Fibroblast of skin of scalp (primary cell): ENCODE measurements at regions not wholly inside any gene's neighbourhood (a gene's known extent, or its start where the extent isn't known, plus 50 kb on each side); places are given as distances from the start of the nearest gene placed in this dataset.
A peak's percentile ranks its signal among the peaks of the same experiment; 100 is the strongest.

ENCODE experiments used
- DNase-seq: peaks from one replicate; pipeline ENCODE4 v3.0.0-alpha.2; 2013

DNA sequence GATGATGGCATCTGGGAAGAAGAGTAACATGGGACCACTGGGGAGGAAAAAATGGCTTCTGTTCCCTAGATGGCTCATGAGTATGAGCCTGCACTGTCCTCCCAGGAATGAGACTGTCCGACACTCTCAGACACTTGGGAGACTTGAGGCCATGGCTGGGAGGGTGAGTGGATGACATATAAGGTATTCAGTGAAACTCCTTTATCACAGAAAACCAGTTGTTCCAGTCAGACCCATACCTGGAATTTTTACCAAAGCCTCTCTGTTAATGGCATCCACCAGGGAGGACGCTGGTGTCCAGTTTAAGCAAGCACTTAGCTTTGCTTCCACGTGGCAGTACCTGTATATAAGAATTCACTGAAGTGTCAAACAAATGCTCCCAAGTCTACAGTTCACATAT lies 116.7 kb upstream of the C10orf90 start:
- no peak for DNase-seq

DNA sequence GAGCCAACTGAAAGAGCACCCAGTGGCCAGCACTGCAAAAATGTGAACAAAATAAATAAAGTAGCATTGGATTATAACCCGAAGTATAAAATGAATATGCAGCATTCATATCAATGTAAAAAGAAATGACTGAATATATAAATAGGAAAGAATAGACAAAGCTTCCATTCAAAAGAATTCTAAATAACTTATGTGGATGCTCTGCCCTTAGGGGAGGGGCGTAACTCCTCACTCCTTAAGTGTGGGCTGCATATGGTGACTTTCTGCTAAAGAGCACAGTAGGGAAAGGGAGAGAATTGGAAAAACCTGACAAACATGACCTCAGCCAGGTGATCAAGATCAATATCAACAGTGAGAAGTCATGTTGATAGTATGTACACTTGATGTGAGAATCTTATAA lies 109.9 kb upstream of the DOCK1 start:
- no peak for DNase-seq

DNA sequence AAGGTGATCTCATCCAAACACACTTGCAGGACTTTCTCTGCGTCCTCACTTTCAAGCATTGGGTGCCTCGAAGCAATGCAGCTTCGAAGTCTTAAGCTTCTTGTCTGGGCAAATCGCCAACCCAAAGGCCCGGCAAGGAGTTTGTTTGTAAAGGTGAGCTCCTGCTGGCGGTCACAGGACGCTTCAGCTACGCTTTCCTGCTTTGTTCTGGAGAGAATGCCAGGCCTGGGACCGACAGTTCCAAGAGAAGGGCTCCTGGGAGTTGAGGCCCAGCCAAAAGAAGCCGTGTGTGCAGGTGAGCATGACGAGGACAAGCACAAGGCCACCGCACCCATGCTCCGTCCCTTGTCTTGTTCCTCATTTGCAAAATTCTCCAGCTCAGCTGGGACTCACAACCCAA lies 106.6 kb upstream of the DOCK1 start:
- DNase-seq: no peak

DNA sequence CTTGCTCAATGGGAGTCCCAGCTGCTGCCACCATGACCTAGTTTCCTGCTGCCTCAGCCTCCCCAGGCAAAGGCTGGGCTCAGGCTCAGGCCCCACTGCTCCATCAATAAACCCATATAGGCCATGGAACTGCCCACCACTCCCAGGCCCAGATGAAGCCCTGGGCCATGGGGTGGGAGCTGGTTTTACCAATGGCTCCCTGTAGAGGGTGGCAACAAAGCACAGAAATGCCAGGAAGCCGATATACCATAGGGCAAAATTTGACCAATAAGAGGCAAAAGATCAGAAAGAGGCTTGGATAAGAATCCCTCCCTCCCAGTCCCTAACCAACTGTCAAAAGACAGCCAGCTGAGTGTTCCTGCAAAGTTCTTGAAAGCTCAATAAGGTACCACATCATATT lies 101.8 kb upstream of the DOCK1 start:
- no peak for DNase-seq

DNA sequence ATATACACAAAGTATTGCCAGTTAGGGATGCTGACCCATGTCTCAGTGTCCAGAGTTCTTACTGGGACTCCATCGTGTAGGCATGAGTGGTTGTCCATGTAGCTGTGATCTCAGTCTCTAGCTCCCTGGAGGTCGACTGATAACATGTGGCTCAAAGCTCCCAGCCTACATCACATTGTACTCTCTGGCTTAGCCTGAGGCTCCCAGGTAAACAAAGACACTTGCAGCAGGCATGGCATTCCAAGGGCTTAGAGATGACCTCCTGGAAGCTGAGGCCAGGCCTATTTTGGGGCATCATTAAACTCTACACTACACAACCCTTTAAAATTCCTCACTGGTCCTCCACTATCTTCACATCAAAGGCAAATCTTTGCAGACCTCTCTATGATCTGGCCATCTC lies 100.8 kb upstream of the DOCK1 start:
- DNase-seq: no peak

DNA sequence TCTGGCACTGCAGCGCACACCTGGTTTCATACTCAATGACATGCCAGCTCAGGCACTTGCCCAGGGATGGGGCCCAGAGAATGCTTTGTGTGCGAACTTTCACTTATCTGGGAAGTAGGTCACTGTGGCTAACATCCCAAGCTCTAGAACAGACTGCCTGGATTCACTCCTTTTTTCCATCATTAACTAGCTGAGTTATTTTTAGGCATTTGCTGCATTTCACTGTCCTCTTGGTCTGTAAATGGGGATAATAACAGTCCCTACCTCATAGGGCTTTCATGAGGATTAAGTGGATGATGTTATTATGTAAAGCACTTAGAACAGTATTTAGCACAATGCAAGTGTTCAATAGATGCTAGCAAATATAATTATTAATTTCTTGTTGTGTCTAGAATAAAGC lies 98.7 kb upstream of the DOCK1 start:
- no peak for DNase-seq

DNA sequence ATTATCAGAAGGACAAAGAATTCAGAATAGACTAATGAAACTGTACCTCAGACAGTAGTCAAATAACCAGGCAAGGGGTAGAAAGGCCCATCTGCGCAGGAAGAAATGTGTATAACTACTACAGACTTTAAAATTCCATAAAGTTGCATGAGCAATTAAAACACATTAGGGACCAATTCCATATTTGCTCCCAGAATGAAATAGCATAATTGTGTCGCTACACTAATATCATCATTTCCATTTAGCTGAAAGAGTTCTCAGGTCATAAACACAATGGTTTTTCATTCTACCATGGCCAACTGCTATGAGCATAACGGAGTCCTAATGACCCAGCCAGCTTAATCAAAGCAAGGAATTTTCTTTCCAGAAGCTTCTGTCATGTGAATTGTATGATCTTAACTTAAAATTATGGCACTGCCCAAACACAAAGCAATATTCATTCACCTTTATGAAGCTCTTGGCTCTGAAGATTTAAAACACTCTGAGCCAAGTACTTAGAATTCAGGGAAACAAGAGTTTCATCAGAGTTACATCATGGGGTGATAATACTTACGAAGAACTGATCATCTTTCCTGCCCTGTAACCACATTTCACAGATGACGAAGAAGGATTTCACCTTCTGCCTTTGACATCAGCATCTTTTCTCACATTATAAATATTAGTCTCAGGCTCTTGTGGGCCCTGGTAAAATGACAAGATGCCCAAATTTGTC lies 98.1 kb upstream of the DOCK1 start:
- DNase-seq: no peak

DNA sequence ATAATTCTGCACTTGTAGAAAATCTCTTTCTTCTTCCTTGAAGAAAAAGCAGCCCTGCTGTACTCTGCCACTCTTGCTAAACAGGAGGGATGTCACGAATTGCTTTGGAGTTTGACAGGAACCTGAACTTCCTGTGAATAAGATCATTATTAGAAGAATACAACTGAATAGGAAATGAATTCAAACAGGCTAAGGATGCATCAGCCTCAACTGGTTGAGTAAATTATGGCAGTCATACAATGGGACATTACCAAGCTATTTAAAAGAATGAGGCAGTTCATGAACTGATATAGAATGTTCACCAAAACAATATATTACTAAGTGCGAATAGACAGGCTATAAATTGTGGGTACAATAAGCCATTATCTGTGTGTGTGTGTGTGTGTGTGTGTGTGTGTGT lies 97.1 kb upstream of the DOCK1 start:
- no peak for DNase-seq

DNA sequence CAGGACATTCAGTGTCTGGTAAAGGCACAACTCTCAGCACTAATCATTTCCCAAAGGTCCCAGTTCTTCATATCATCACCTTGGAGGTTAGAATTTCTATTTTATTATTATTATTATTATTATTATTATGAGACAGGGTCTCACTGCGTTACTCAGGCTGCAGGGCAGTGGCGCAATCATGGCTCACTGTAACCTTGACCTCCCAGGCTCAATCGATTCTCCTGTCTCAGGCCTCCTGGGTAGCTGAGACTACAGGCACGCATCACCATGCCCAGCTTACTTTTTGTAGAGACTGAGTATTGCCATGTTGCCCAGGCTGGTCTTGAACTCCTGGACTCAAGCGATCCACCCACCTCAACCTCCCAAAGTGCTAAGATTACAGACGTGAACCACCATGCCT lies 91.8 kb upstream of the DOCK1 start:
- DNase-seq: no peak

DNA sequence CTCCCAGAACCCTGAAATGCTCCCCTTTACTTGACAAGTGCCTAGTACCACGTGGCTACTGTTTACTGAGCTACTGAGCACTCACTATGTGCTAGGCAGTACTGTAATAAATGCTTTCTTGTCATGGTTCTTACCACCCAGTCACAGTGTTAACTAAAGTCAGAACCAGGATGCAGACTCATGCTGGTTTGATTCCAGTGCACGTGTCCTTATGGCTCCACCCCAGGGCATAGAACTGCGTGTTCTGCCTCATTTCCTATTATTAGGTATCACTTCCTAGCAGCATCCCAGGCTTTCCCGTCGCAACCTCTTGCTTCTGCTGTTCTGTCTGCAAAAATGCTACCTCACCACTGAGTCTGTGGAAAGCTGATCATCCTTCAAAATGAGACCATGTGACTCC lies 71.7 kb upstream of the DOCK1 start:
- no peak for DNase-seq

DNA sequence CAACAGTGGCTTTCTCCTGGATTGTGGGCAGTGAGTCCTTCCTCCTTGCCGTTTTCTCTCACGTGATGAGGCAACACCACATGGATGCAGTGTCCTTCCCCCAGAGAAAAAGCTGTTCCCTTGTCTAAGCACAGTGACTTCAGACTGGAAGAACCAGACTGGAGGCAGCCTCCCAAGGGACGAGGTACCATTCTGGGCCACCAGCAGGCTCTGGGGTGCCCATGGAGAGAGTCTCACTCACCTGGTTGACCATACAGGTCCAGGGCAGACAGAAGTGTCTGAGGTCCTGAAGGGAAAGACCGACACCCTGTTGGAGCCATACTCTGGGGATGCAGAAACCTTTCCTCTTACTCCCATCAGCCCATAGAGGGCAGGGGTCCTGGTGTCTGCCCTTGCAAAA lies 69.2 kb upstream of the DOCK1 start:
- no peak for DNase-seq

DNA sequence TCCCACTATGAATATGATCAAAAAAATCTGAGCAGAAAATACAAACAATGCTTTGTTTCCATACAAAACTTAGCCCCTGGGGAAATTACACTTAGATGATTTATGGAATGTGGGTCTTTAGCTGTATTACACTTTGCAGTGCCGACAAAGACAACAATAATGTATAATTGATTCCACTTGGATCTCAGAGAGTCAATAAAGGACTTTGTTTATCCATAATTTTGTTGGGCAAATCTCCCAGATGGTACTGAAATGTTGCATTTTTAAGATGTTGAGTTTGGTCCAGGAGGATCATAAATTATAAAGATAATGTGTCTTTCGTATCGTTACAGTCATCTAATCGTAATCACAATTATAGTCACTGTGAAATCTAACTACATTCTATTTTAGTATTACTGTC lies 66.9 kb upstream of the DOCK1 start:
- peak; percentile 23 for DNase-seq

DNA sequence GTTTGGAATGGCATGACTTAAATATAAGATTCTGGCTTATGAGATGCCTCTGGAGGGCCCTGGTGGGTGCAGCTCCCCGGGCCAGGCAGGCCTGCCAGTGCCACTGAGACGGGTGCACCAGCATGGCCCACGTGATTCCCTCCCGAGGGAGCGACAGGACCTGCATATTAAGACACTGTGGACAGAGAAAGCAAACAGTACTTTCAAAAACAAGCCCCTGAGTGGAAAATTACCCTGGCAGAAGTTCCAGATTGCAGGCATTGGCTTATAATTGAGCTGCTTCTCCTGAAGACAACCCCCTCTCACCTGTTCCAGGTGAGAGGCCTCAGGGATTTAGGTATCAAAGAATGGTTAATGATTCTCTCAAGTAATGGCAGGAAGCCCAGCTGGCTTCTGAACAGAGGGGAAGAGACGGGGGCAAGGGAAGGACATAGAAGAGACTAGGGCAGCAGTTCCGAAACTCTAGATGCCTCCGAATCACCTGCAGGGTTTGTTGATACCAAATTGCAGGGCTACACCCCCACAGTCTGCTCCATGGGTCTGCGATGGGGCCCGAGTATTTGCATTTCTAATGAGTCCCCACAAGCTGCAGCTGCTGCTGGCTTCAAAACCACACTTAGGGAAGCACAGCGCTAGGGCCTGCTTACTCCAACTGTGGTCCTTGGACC lies 66.0 kb upstream of the DOCK1 start:
- DNase-seq: no peak

DNA sequence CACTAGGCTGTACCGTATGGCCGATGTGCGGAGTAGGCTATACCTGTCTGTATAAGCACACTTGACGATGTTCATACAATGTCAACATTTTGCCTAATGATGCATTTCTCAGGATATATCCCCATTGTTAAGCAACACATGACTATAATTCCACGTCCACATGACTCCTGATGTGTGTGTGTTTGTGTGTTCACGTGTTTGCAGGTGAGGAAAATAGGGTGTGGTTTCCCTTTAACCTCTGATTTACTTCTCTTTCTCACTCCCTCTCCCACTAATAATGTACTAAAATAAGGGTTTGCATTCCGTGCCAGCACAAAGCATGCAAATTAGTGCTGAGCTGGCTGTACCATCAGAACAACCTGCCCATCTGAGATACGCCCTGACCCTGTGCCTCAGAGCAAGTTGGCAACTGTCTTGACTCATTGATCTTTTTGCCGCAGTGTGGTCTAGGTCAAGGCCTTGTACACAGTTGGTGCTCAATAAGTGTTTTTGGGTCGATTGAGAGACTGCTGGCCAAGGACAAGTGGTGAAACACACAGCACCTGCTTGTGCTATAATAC lies 64.6 kb upstream of the DOCK1 start:
- DNase-seq: no peak

DNA sequence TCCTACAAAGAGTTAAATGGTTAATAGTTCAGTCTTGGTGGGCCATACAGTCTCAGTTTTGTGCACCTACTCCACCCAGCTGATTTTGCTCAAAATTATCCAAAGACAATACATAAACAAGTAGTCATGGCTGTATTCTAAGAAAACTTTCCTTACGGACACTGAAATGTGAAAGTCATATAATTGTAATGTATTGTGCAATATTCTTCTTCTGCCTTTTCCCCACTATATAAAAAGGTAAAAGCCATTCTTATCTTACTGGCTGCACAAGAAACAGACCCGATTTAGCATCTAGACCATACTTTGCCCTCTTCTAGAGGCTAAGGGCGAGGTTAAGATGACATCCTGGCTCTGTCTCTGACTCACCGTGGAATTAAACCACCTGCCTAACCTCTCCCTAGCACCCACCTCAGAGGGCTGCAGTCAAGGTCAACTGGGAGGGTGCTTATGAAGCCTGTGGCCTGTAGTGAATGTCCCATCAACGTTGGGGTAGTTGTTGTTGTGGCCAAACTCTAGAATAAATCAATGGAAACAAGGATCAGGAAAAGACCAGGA lies 63.8 kb upstream of the DOCK1 start:
- no peak for DNase-seq

DNA sequence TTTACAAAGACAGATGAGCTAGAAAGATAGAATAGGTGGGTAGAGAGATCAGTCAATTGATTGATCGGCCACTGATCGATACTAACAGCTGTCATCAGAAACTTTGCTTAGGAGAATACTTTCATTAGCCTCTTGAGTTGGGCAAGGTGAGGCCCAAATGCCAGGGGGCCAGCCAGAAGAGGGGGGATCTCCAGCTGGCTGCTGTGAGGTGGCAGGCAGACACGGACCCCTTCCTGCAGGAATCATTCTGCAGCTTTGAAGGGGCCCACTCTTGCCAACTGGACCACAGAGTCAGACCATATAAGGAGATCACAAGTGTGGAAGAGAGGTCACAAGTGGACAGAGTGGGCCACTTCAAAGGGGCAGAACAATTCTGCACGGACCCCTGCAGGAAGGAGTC lies 62.9 kb upstream of the DOCK1 start:
- DNase-seq: no peak

DNA sequence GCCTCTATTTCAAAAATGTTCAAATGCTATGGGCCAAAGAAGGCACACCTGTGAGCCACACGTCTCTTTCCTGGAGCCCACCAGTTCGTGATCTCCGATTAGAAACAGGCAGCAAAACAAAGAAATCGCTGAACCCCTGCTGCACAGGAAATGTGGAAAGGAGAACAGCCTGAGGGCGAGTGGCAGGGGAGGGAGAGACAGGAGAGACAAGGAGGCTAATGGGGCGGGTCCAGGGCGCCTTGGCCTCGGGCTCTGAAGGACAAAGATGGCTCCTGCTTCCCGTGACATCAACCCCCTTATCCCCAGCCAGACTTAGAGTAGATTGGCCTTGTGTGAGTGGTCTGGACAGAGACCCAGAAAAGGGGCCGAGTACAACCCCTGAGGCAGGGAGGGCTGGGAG lies 62.4 kb upstream of the DOCK1 start:
- no peak for DNase-seq

DNA sequence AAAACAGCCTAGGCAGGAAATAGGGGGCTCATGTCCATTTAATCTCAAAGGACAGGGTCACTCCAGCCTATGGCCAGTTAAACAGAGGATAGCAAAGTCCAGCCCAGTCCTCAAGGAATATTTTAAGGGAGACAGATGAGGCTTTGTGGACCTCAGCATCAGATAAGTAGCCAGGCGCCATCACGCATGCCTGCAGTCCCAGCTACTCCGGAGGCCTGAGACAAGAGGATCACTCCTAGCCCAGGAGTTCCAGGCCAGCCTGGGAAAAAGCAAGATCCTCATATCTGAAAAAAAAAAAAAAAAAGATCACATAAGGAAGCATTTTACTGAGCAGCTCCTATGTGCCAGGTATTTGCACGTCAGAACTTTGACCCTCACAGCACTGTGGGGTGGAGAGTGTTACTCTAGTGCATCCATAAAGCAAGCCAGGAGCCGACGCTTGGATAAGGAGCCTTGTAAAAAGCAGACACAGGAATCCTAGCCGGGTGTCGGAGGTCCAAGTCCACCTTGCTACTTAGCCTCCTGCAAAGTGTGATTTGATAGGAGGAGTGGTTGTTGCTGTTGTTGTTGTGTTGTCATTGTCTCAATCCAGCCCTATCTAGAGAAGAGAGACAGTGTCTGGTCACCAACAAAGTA lies 61.8 kb upstream of the DOCK1 start:
- DNase-seq: no peak

DNA sequence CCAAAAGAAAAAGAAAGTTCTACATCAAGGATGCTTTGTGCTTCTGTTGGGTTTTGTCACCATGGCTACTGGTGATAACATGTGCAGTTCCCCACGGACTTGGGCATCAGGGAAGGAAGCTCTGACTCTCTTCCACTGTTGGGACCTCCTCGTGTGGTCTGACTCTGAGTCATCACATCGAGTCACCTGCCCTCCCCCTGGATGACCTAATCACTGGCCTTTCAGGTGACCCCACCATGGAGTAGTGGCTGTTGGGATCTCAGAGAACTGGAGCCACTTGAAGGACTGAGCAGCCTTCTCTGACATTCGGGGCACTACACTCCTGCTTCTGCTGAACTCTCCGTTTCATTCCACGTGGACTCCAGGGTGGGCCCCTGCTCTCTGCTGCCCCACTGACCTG lies 60.8 kb upstream of the DOCK1 start:
- DNase-seq: peak; percentile 11

DNA sequence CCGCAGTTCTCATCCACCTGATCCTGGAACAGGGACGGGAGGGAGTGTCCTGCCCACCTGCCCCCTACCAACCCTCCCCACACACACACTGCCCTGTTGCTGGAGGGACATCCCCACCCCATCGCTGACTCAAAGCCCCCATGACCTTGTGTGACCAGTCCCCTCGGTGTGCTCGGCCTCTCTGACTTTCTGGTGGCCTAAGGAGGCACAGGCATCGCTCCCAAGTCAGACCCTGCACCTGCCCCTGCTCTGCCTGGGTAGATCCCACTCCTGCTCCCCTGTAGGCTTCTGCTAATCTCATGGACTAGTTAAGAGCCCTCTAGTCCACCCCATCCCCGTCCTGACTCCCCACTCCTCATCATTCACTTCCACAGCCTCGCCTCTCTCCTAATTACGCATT lies 58.8 kb upstream of the DOCK1 start:
- DNase-seq: no peak

DNA sequence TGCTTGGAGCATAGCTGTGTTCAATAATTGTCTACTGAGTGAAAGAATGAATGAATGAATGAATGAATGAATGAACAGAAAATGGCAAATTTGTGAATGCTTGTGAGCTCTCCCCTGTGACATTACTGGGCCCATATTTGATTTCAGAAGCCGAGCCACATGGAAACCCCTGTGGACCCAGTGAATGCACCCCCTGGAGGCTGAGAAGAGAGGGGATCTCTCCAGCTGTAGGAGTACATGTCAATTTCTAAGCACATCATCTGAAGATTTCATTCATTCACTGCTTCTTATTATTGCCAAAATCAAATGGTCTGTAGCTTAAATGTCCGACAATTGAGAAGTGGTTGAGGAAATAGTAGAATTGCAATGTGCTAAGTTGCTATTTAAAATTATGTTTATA lies 58.3 kb upstream of the DOCK1 start:
- no peak for DNase-seq

DNA sequence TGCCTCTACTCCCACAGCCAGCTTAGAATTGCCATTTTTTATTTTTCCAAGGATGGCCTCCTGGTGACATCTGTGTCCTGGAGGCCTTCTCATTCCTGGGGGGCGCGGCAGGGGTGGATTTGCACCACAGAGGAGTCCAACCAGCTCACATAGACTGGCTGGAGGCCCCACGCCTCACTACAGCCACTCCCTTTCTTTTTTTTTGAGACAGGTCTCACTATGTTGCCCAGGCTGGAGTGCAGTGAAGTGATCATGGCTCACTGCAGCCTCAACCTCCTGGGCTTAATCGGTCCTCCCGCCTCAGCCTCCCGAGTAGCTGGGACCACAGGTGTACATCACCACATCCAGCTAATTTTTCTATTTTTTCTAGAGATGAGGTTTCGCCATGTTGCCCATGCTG lies 57.6 kb upstream of the DOCK1 start:
- no peak for DNase-seq

DNA sequence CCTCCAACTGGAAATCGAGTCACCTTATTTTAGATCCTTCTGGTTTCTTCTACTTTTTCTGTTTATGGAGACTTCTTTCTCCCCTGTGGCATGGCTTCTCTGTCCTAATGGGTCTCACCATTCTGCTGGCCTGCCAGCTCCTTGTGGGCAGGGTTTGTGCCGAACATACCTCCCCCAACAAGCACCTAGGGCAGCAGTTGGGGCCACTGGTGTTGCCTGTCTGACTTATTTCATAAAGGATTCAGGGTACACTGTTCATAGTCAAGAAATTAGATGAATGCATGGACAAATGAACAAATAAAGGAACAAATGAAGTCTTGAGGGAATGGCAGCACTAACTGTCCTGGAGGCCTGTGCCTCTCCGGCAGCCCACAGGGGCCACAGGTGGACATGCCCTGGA lies 55.6 kb upstream of the DOCK1 start:
- no peak for DNase-seq
